GM10266 (cell line): ENCODE measurements at regions not wholly inside any gene's neighbourhood (a gene's known extent, or its start where the extent isn't known, plus 50 kb on each side); places are given as distances from the start of the nearest gene placed in this dataset.

Experiments
- DNase-seq: peaks from one replicate; pipeline ENCODE4 v3.0.0; 2012; ENCODE audit errors: extremely low spot score
- CTCF ChIP-seq: IDR thresholded peaks from 2 replicates; pipeline ENCODE4 v1.5.1; 2012; ENCODE audit warnings: mild to moderate bottlenecking, low read depth; ENCODE audit not compliant: control insufficient read depth, insufficient read depth; ENCODE audit errors: missing control alignments

- no peak for DNase-seq
- no peak for TF ChIP-seq CTCF
Measured at GRCh38 chr20:10735195-10735949, 61.6 kb upstream of the JAG1 start.

- TF ChIP-seq CTCF: no peak
- DNase-seq: no peak
Measured at GRCh38 chr20:10739134-10739533, 65.3 kb upstream of the JAG1 start.

GRCh38 chr20:10739566-10739965, 65.8 kb upstream of the JAG1 start:
- no peak for DNase-seq
- TF ChIP-seq CTCF: no peak

GRCh38 chr20:10741060-10741459, 67.3 kb upstream of the JAG1 start:
- TF ChIP-seq CTCF: no peak
- no peak for DNase-seq

- no peak for DNase-seq
- TF ChIP-seq CTCF: no peak
Measured at GRCh38 chr20:10745790-10746189, 72.0 kb upstream of the JAG1 start.

GRCh38 chr20:10747019-10747418, 73.2 kb upstream of the JAG1 start:
- DNase-seq: no peak
- no peak for TF ChIP-seq CTCF

GRCh38 chr20:10749084-10749483, 75.3 kb upstream of the JAG1 start:
- TF ChIP-seq CTCF: no peak
- no peak for DNase-seq
